Liver (tissue), 8 donors: ENCODE measurements at regions not wholly inside any gene's neighbourhood (a gene's known extent, or its start where the extent isn't known, plus 50 kb on each side); places are given as distances from the start of the nearest gene placed in this dataset.

Source experiments
- DNase-seq: peaks from one replicate; pipeline ENCODE4 v3.0.0-alpha.2; 2017; ENCODE audit warnings: low spot score
- H3K27ac ChIP-seq, 2 donors: one replicate each; pipeline ENCODE4 v1.7.0; 2013; ENCODE audit warnings: inconsistent platforms in 2 of 2, low read length in 2 of 2, control low read depth in 1 of 2, low read depth in 1 of 2, mild to moderate bottlenecking in 1 of 2
- H3K27me3 ChIP-seq, 4 donors: one replicate each; pipeline versions ENCODE4 v1.6.1 to v1.7.0; 2013; ENCODE audit warnings: low read length in 3 of 4, inconsistent platforms in 1 of 4, mild to moderate bottlenecking in 1 of 4, moderate library complexity in 1 of 4; ENCODE audit not compliant: control insufficient read depth in 4 of 4, insufficient read depth in 4 of 4
- H3K36me3 ChIP-seq, 4 donors: one replicate each; pipeline versions ENCODE4 v1.6.1 to v1.7.0; 2013; ENCODE audit warnings: low read length in 3 of 4, mild to moderate bottlenecking in 3 of 4, low read depth in 1 of 4, moderate library complexity in 1 of 4; ENCODE audit not compliant: control insufficient read depth in 4 of 4, insufficient read depth in 3 of 4
- H3K4me1 ChIP-seq, 4 donors: one replicate each; pipeline versions ENCODE4 v1.6.1 to v1.7.0; 2013; ENCODE audit warnings: low read length in 3 of 4, mild to moderate bottlenecking in 3 of 4, moderate library complexity in 1 of 4; ENCODE audit not compliant: control insufficient read depth in 4 of 4, insufficient read depth in 4 of 4
- H3K4me3 ChIP-seq, 3 donors: one replicate each; pipeline versions ENCODE4 v1.6.1 to v1.7.0; 2013; ENCODE audit warnings: low read length in 3 of 3, control low read depth in 1 of 3, low read depth in 1 of 3, mild to moderate bottlenecking in 1 of 3
- H3K9ac ChIP-seq, 2 donors: one replicate each; pipeline ENCODE4 v1.7.0; 2013; ENCODE audit warnings: low read length in 2 of 2, mild to moderate bottlenecking in 2 of 2, moderate library complexity in 2 of 2, control low read depth in 1 of 2, low read depth in 1 of 2
- H3K9me3 ChIP-seq, 4 donors: one replicate each; pipeline versions ENCODE4 v1.6.1 to v1.7.0; 2013; ENCODE audit warnings: low read length in 3 of 4; ENCODE audit not compliant: control insufficient read depth in 4 of 4
- CTCF ChIP-seq: fragments of 150-350 bp; IDR thresholded peaks from 2 replicates; pipeline ENCODE4 v1.5.1; 2017; ENCODE audit warnings: improper control_type of control experiment, low read depth, low read length; ENCODE audit not compliant: missing input control
- EGR1 ChIP-seq, 2 donors: IDR thresholded peaks; 2 replicates each; pipeline ENCODE4 v1.6.1; 2016 to 2018; ENCODE audit warnings: antibody characterized with exemption in 2 of 2, low read depth in 2 of 2
- FOXA1 ChIP-seq: IDR thresholded peaks from 2 replicates; pipeline ENCODE4 v1.6.1; 2016; ENCODE audit warnings: antibody characterized with exemption
- FOXA2 ChIP-seq: IDR thresholded peaks from 2 replicates; pipeline ENCODE4 v1.6.1; 2016; ENCODE audit warnings: antibody characterized with exemption
- GABPA ChIP-seq, 2 donors: IDR thresholded peaks in 1 of 2; conservative IDR thresholded peaks in 1 of 2; 2 replicates each; pipeline ENCODE4 v1.6.1; 2016; ENCODE audit warnings: antibody characterized with exemption in 2 of 2, mild to moderate bottlenecking in 1 of 2, moderate library complexity in 1 of 2
- HNF4A ChIP-seq, 2 donors: conservative IDR thresholded peaks; 2 replicates each; pipeline ENCODE4 v1.6.1; 2016; ENCODE audit warnings: antibody characterized with exemption in 2 of 2, mild to moderate bottlenecking in 2 of 2
- HNF4G ChIP-seq: IDR thresholded peaks from 2 replicates; pipeline ENCODE4 v1.6.1; 2016; ENCODE audit warnings: antibody characterized with exemption
- NR2F2 ChIP-seq: IDR thresholded peaks from 2 replicates; pipeline ENCODE4 v1.6.1; 2016; ENCODE audit warnings: antibody characterized with exemption
- RAD21 ChIP-seq, 2 donors: IDR thresholded peaks; 2 replicates each; pipeline ENCODE4 v1.6.1; 2016; ENCODE audit warnings: antibody characterized with exemption in 2 of 2, mild to moderate bottlenecking in 2 of 2
- REST ChIP-seq: IDR thresholded peaks from 2 replicates; pipeline ENCODE4 v1.6.1; 2016; ENCODE audit warnings: antibody characterized with exemption, mild to moderate bottlenecking
- RXRA ChIP-seq, 2 donors: IDR thresholded peaks; 2 replicates each; pipeline ENCODE4 v1.6.1; 2017 to 2018; ENCODE audit warnings: antibody characterized with exemption in 2 of 2, mild to moderate bottlenecking in 1 of 2
- SP1 ChIP-seq: IDR thresholded peaks from 2 replicates; pipeline ENCODE4 v1.6.1; 2018; ENCODE audit warnings: antibody characterized with exemption, mild to moderate bottlenecking
- TAF1 ChIP-seq: conservative IDR thresholded peaks from 2 replicates; pipeline ENCODE4 v1.6.1; 2016; ENCODE audit warnings: antibody characterized with exemption, mild to moderate bottlenecking
- ZBTB33 ChIP-seq: IDR thresholded peaks from 2 replicates; pipeline ENCODE4 v1.6.1; 2016; ENCODE audit warnings: antibody characterized with exemption
- WGBS: extraction: QIAGEN DNeasy Blood & Tissue Kit; methylation state at CpG from one replicate; pipeline ENCODE4 v1.1.7; 2013; 5-methylcytosine and 5-hydroxymethylcytosine counted together
- TF ChIP-seq, protein P1 (sequence below): IDR thresholded peaks from 2 replicates; pipeline ENCODE4 v1.6.1; 2016; ENCODE audit warnings: antibody characterized with exemption
- TF ChIP-seq, protein P2 (sequence below): IDR thresholded peaks from 2 replicates; pipeline ENCODE4 v1.6.1; 2016; ENCODE audit warnings: antibody characterized with exemption
- donor health status: healthy.
- donor health status: healthy.
- donor health status: healthy.
- donor health status: healthy.
- donor health status: healthy.

GRCh38 chr11:29008481-29008880 is 900.3 kb downstream of the METTL15 start:
- no peaks in the 10 kb centered on the region for H3K36me3 ChIP-seq
- no peaks in the 10 kb centered on the region for H3K9me3 ChIP-seq
- no peak overlapping the region for H3K27ac ChIP-seq
- H3K27me3 ChIP-seq, result no peaks in the 10 kb centered on the region
- H3K9ac ChIP-seq, result no peak overlapping the region
- TF ChIP-seq, protein P1, sequence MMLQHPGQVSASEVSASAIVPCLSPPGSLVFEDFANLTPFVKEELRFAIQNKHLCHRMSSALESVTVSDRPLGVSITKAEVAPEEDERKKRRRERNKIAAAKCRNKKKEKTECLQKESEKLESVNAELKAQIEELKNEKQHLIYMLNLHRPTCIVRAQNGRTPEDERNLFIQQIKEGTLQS, result no peak
- TF ChIP-seq CTCF, result no peak
- TF ChIP-seq EGR1 (IDR thresholded peaks at IDR 0.05; ENCODE audit: low read depth in 2 of 2), result no peak
- TF ChIP-seq SP1, result no peak
- TF ChIP-seq FOXA2, result no peak
- TF ChIP-seq, protein P2, sequence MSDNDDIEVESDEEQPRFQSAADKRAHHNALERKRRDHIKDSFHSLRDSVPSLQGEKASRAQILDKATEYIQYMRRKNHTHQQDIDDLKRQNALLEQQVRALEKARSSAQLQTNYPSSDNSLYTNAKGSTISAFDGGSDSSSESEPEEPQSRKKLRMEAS, result no peak
- TF ChIP-seq NR2F2, result no peak
- no peak for TF ChIP-seq HNF4G
- no peak for TF ChIP-seq HNF4A (conservative IDR thresholded peaks at IDR 0.05)
- TF ChIP-seq FOXA1, result no peak
- no peak for TF ChIP-seq RXRA (IDR thresholded peaks at IDR 0.05)
- TF ChIP-seq REST, result no peak
- no peak for TF ChIP-seq TAF1
- TF ChIP-seq RAD21 (IDR thresholded peaks at IDR 0.05), result no peak
- TF ChIP-seq GABPA (IDR thresholded peaks at IDR 0.05 in 1 of 2, conservative IDR thresholded peaks at IDR 0.05 in 1 of 2), result no peak
- TF ChIP-seq ZBTB33, result no peak
- no peak for DNase-seq
- H3K4me1 ChIP-seq, result no peaks in the 10 kb centered on the region
- no peak overlapping the region for H3K4me3 ChIP-seq

DNA sequence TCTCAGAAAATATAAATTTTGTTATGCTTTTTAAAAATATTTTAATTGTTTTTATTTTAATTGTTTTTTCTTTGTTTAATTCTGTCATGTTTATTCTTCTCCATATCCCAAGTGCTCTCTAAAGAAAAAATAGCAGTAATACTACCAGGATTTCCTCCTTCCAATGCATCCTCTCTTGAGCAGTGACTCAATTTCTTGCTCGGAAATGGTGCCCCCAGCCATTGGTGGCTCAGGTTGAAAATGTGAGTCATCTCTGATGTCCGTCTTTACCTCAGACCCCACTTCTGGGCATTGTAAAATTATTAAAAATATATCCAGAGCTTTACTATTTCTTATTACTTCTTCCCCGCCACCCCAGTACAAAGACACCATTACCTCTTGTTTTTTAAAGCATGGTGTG is 898.5 kb downstream of the METTL15 start:
- H3K36me3 ChIP-seq, result no peaks in the 10 kb centered on the region
- H3K27ac ChIP-seq, result no peak overlapping the region
- H3K9ac ChIP-seq, result no peak overlapping the region
- DNase-seq, result no peak
- 81% methylated on average over 3 of the region's 3 CpGs for WGBS
- no peaks in the 10 kb centered on the region for H3K9me3 ChIP-seq
- no peaks in the 10 kb centered on the region for H3K4me1 ChIP-seq
- H3K4me3 ChIP-seq, result no peak overlapping the region
- no peaks in the 10 kb centered on the region for H3K27me3 ChIP-seq
- TF ChIP-seq, protein P2, result no peak
- TF ChIP-seq REST (no peak), HNF4G (no peak), TAF1 (no peak), ZBTB33 (no peak), FOXA1 (no peak), NR2F2 (no peak), EGR1 (IDR thresholded peaks at IDR 0.05; ENCODE audit: low read depth in 2 of 2) (no peak)
- TF ChIP-seq, protein P1, result no peak
